ENCODE measurements at regions not wholly inside any gene's neighbourhood (a gene's known extent, or its start where the extent isn't known, plus 50 kb on each side); places are given as distances from the start of the nearest gene placed in this dataset.

GRCh38 chr2:104733226-104733943 is 120.5 kb upstream of the POU3F3 start:
- peak; percentile 6 to 22 (median 16) for DNase-seq
- peaks cover 1 to 3% (median 2%) of the 10 kb centered on the region in 3 donors for H3K27me3 Mint-ChIP-seq (ENCODE audit: low read depth in 3 of 3)
- Histone ChIP-seq H3K36me3 (replicated peaks in 1 of 2; ENCODE audit: control insufficient read depth in 1 of 2, insufficient read depth in 2 of 2, low read length in 2 of 2) (no peaks in the 10 kb centered on the region), H3K9ac (ENCODE audit: insufficient read depth, low read length, poor library complexity, severe bottlenecking) (no peak overlapping the region), H3K27ac (ENCODE audit: low read depth in 1 of 2, low read length in 2 of 2) (no peak overlapping the region), H3K79me2 (ENCODE audit: insufficient read depth, low read length) (no peaks in the 10 kb centered on the region), H3K4me2 (replicated peaks; ENCODE audit: extremely low read depth, low read length, poor library complexity, severe bottlenecking) (no peak overlapping the region), H3K27me3 (ENCODE audit: control insufficient read depth in 2 of 2, insufficient read depth in 2 of 2, low read length in 2 of 2) (no peaks in the 10 kb centered on the region), H3K4me3 (replicated peaks in 1 of 3; ENCODE audit: low read depth in 2 of 3, low read length in 3 of 3) (no peak overlapping the region), H3K9me3 (replicated peaks in 1 of 2; ENCODE audit: control insufficient read depth in 1 of 2, insufficient read depth in 1 of 2, low read length in 2 of 2) (peaks cover 0 to 7% of the 10 kb centered on the region in 2 donors), H2AFZ (ENCODE audit: insufficient read depth, low read depth, low read length, poor library complexity, severe bottlenecking) (no peak overlapping the region), H4K20me1 (ENCODE audit: insufficient read depth, low read length) (no peaks in the 10 kb centered on the region), H3K4me1 (ENCODE audit: control insufficient read depth in 1 of 2, insufficient read depth in 2 of 2, low read length in 2 of 2) (no peaks in the 10 kb centered on the region)
- WGBS (ENCODE audit: insufficient coverage) = 96% methylated on average over 2 of the region's 6 CpGs
- H3K9me3 Mint-ChIP-seq = peaks cover 6 to 15% (median 9%) of the 10 kb centered on the region in 7 donors
- no peak overlapping the region for H3K27ac Mint-ChIP-seq
- intact Hi-C loops (cut with micrococcal nuclease) = no loop called here
- H3K4me1 Mint-ChIP-seq = peaks cover 4% of the 10 kb centered on the region
- peak; percentile 75 for TF ChIP-seq CTCF (IDR thresholded peaks at IDR 0.05)
- no peak overlapping the region for H3K4me3 Mint-ChIP-seq
- no peaks in the 10 kb centered on the region for H3K36me3 Mint-ChIP-seq

GRCh38 chr2:104734937-104735586 is 118.9 kb upstream of the POU3F3 start:
- no peak overlapping the region for H3K4me3 Mint-ChIP-seq
- H3K27me3 ChIP-seq (ENCODE audit: control insufficient read depth in 2 of 2, insufficient read depth in 2 of 2, low read length in 2 of 2) = no peaks in the 10 kb centered on the region
- H3K9me3 Mint-ChIP-seq = peaks cover 6 to 14% (median 9%) of the 10 kb centered on the region in 7 donors
- no peak for TF ChIP-seq CTCF (IDR thresholded peaks at IDR 0.05)
- no peaks in the 10 kb centered on the region for H3K36me3 Mint-ChIP-seq
- H3K4me2 ChIP-seq (replicated peaks; ENCODE audit: extremely low read depth, low read length, poor library complexity, severe bottlenecking) = no peak overlapping the region
- H3K4me1 ChIP-seq (ENCODE audit: control insufficient read depth in 1 of 2, insufficient read depth in 2 of 2, low read length in 2 of 2) = no peaks in the 10 kb centered on the region
- peaks cover 1 to 3% (median 2%) of the 10 kb centered on the region in 3 donors for H3K27me3 Mint-ChIP-seq (ENCODE audit: low read depth in 3 of 3)
- H3K36me3 ChIP-seq (replicated peaks in 1 of 2; ENCODE audit: control insufficient read depth in 1 of 2, insufficient read depth in 2 of 2, low read length in 2 of 2) = no peaks in the 10 kb centered on the region
- H3K79me2 ChIP-seq (ENCODE audit: insufficient read depth, low read length) = no peaks in the 10 kb centered on the region
- peaks cover 0 to 7% of the 10 kb centered on the region in 2 donors for H3K9me3 ChIP-seq (replicated peaks in 1 of 2; ENCODE audit: control insufficient read depth in 1 of 2, insufficient read depth in 1 of 2, low read length in 2 of 2)
- H4K20me1 ChIP-seq (ENCODE audit: insufficient read depth, low read length) = no peaks in the 10 kb centered on the region
- no peak overlapping the region for H3K27ac Mint-ChIP-seq
- H3K4me3 ChIP-seq (replicated peaks in 1 of 3; ENCODE audit: low read depth in 2 of 3, low read length in 3 of 3) = no peak overlapping the region
- H3K9ac ChIP-seq (ENCODE audit: insufficient read depth, low read length, poor library complexity, severe bottlenecking) = no peak overlapping the region
- peaks cover 4% of the 10 kb centered on the region for H3K4me1 Mint-ChIP-seq
- no peak for DNase-seq
- intact Hi-C loops (cut with micrococcal nuclease) = no loop called here
- 93% methylated on average over 2 of the region's 6 CpGs for WGBS (ENCODE audit: insufficient coverage)
- H2AFZ ChIP-seq (ENCODE audit: insufficient read depth, low read depth, low read length, poor library complexity, severe bottlenecking) = no peak overlapping the region
- no peak overlapping the region for H3K27ac ChIP-seq (ENCODE audit: low read depth in 1 of 2, low read length in 2 of 2)
